HG03520 (cell line): ENCODE measurements at regions not wholly inside any gene's neighbourhood (a gene's known extent, or its start where the extent isn't known, plus 50 kb on each side); places are given as distances from the start of the nearest gene placed in this dataset.

ENCODE experiments used
- ATAC-seq: cut with Tn5 transposase; IDR thresholded peaks from one replicate; pipeline ENCODE4 v1.9.1; 2021; ENCODE audit warnings: mild to moderate bottlenecking, moderate library complexity; ENCODE audit not compliant: unreplicated experiment

- no peak for ATAC-seq
These were observed 53.6 kb upstream of the LYVE1 start for GRCh38 chr11:10622108-10622507.

GRCh38 chr11:10619131-10619680, 50.7 kb upstream of the LYVE1 start:
- ATAC-seq = no peak

- ATAC-seq = no peak
These were observed 50.0 kb upstream of the LYVE1 start for GRCh38 chr11:10618490-10618889.
